RWPE2 (cell line): ENCODE measurements at regions not wholly inside any gene's neighbourhood (a gene's known extent, or its start where the extent isn't known, plus 50 kb on each side); places are given as distances from the start of the nearest gene placed in this dataset.

ENCODE experiments used
- ATAC-seq: fragments of 200-7000 bp; cut with Tn5 transposase; 3 replicates; pipeline ENCODE4 v1.9.1; 2021; ENCODE audit warnings: low read depth
- DNase-seq: peaks from one replicate; pipeline ENCODE4 v3.0.0-alpha.2; 2020; ENCODE audit warnings: low spot score
- H3K27ac ChIP-seq: fragments of 450-650 bp; 2 replicates; pipeline ENCODE4 v1.5.1; 2017; ENCODE audit warnings: mild to moderate bottlenecking; ENCODE audit not compliant: poor library complexity, severe bottlenecking
- H3K27me3 ChIP-seq: fragments of 250-450 bp; sonication (Bioruptor Pico); 2 replicates; pipeline ENCODE4 v1.5.1; 2021; ENCODE audit warnings: mild to moderate bottlenecking, moderate library complexity; ENCODE audit not compliant: insufficient read depth, poor library complexity, severe bottlenecking
- H3K36me3 ChIP-seq: fragments of 250-450 bp; sonication (Bioruptor Pico); 2 replicates; pipeline ENCODE4 v1.5.1; 2020; ENCODE audit warnings: low read depth, mild to moderate bottlenecking, moderate library complexity
- H3K4me1 ChIP-seq: fragments of 250-450 bp; sonication (Bioruptor Pico); 2 replicates; pipeline ENCODE4 v1.5.1; 2021; ENCODE audit warnings: mild to moderate bottlenecking, moderate library complexity; ENCODE audit not compliant: insufficient read depth, poor library complexity, severe bottlenecking
- H3K4me3 ChIP-seq: fragments of 250-450 bp; sonication (Bioruptor Pico); 2 replicates; pipeline ENCODE4 v1.5.1; 2021; ENCODE audit warnings: mild to moderate bottlenecking, moderate library complexity; ENCODE audit not compliant: severe bottlenecking
- H3K9me3 ChIP-seq: fragments of 250-450 bp; sonication (Bioruptor Pico); 2 replicates; pipeline ENCODE4 v1.5.1; 2021; ENCODE audit warnings: mild to moderate bottlenecking, moderate library complexity; ENCODE audit not compliant: severe bottlenecking
- TF ChIP-seq, protein P1 (sequence below): fragments of 450-650 bp; IDR thresholded peaks from one replicate; pipeline ENCODE4 v1.5.1; 2017; ENCODE audit warnings: mild to moderate bottlenecking, moderate library complexity; ENCODE audit not compliant: poor library complexity, severe bottlenecking

DNA sequence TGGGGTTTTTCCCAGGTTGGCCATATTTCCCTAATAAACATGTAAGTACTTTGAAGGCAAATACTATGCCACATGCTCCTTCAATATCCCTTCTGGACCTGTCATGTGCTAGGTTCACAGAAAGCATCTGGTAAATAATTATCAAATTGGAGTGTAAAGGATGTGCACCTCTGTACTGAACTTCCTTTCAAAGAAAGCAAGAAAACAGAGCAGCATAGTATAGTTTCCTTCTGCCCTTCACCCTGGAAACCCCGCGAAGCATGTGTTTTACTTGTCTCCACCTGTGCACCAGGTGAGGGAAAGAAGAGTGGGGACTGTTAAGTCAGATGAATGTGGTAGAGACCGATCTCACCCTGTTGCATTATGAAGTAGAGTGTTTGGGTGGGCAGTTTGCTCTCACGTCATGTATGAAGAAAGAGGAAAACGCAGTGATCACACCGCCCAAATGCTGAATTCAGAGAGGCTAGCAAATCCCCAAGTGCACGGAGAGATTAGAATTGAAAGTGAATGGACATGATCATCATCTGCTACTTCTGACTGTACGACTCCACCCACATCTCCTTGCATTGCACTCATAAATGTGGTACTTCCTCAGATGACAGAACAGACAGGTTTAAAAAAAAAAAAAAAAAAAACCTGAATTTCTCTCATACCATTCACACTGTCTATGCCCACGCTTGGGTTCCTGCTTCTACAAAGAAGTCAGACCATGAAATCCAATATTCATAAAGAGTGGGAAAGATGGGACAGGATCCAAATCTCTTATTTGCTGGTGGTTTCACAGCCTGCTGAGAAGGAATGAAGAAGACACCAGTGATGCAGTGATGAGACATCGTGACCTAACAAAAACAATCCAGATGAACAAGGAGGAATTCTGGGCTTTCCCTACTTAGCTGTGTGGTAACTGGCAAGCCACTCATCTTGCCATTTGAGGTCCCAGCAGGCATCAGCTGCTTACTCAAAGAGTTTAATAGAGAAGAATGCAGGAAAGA lies 448.6 kb downstream of the BCL11A start:
- no peaks in the 10 kb centered on the region for H3K4me1 ChIP-seq
- H3K36me3 ChIP-seq: no peaks in the 10 kb centered on the region
- DNase-seq (no peak), ATAC-seq (no peak)
- H3K9me3 ChIP-seq: no peaks in the 10 kb centered on the region
- TF ChIP-seq, protein P1, sequence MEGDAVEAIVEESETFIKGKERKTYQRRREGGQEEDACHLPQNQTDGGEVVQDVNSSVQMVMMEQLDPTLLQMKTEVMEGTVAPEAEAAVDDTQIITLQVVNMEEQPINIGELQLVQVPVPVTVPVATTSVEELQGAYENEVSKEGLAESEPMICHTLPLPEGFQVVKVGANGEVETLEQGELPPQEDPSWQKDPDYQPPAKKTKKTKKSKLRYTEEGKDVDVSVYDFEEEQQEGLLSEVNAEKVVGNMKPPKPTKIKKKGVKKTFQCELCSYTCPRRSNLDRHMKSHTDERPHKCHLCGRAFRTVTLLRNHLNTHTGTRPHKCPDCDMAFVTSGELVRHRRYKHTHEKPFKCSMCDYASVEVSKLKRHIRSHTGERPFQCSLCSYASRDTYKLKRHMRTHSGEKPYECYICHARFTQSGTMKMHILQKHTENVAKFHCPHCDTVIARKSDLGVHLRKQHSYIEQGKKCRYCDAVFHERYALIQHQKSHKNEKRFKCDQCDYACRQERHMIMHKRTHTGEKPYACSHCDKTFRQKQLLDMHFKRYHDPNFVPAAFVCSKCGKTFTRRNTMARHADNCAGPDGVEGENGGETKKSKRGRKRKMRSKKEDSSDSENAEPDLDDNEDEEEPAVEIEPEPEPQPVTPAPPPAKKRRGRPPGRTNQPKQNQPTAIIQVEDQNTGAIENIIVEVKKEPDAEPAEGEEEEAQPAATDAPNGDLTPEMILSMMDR: no peak
- no peak overlapping the region for H3K27ac ChIP-seq
- no peak overlapping the region for H3K4me3 ChIP-seq
- H3K27me3 ChIP-seq: no peaks in the 10 kb centered on the region

DNA sequence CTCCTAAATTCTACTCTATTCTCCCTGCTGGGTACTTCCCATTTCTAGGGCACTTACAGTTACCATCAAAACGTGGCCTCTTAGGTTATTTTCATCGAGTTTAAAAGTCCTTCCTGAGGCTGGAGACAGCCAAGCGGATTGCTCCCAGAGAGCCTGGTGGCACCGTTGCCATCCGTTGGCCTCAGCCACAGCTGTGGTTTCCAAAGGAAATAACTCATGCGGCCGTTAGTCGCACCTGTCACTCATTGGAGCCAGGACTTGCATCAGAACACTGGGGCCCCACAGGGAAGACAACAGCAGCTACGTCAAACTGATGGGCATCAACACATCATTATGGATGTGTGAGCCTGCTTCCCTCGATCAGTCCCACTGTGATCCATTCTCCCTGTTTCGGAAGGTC lies 453.4 kb downstream of the BCL11A start:
- Histone ChIP-seq H3K27ac (no peak overlapping the region), H3K27me3 (no peaks in the 10 kb centered on the region), H3K4me3 (no peak overlapping the region), H3K9me3 (no peaks in the 10 kb centered on the region), H3K4me1 (no peaks in the 10 kb centered on the region), H3K36me3 (no peaks in the 10 kb centered on the region)
- ATAC-seq (no peak), DNase-seq (no peak)
- TF ChIP-seq, protein P1: no peak

DNA sequence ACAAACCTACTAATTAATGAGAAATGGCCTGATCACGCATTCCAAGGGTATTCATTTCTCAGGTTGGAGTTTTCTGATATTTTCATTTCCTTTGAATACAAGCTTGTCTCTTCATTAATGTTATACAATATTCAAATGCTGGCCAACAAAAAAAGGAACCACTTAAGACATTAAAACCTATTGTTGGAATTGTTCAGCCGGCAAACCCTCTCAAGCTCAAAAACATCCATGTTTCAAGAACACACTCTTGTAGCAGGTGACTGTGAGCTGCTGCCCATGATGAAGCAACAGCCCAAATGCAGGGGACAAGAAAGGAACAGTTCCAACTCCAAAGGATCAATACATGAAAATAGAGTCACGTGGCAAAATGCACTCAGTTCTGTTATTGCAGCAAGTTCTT lies 454.5 kb downstream of the BCL11A start:
- Histone ChIP-seq H3K4me1 (no peaks in the 10 kb centered on the region), H3K27me3 (no peaks in the 10 kb centered on the region), H3K27ac (no peak overlapping the region), H3K4me3 (no peak overlapping the region), H3K36me3 (no peaks in the 10 kb centered on the region), H3K9me3 (no peaks in the 10 kb centered on the region)
- TF ChIP-seq, protein P1: no peak
- ATAC-seq: no peak
- no peak for DNase-seq

DNA sequence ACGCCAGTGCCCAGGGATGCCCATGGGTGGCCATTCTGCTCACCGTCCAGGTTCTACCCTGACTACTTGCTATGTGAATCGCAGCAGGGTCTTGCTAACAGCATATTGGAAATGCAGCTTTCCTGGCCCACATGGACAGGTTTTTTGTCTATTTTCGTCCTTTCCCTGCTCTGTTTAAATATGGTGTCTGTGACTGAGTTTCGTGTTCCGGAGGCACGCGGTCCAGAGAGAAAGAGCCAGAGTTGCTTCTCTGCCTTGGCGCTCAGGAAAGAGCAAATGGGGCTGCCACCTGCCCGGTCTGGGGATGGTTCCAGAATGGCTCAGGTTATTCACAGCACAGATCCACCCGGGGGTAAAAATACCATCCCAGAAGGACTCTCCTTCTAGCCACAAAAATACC lies 456.2 kb downstream of the BCL11A start:
- Histone ChIP-seq H3K36me3 (no peaks in the 10 kb centered on the region), H3K9me3 (no peaks in the 10 kb centered on the region), H3K27ac (no peak overlapping the region), H3K4me3 (no peak overlapping the region), H3K4me1 (no peaks in the 10 kb centered on the region), H3K27me3 (no peaks in the 10 kb centered on the region)
- TF ChIP-seq, protein P1: no peak
- DNase-seq (no peak), ATAC-seq (no peak)

DNA sequence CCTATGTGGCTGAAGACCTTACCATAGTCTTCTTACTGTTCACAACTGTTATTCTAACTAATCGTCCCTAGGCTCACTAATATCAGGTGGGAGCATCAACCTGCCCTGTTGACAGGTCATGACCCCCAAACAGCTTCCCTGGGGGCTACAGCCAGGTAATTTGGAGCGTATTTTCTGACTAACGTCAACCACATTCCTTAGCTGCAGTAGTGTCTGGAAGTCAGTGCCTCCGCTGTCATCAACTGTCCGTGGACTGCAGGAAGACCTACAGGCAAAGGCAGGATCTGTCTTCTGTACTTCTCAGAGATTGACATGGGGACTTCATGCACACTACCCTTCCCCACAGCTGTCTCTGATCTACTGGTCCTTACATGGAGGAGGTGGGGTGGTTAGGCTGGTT lies 456.9 kb downstream of the BCL11A start:
- no peak overlapping the region for H3K27ac ChIP-seq
- DNase-seq: no peak
- TF ChIP-seq, protein P1: no peak

More for the DNA sequence above, 456.9 kb downstream of the BCL11A start:
- Histone ChIP-seq H3K27me3 (no peaks in the 10 kb centered on the region), H3K36me3 (no peaks in the 10 kb centered on the region), H3K4me3 (no peak overlapping the region), H3K9me3 (no peaks in the 10 kb centered on the region), H3K4me1 (no peaks in the 10 kb centered on the region)
- no peak for ATAC-seq
